Left lobe of liver (tissue), 2 donors: ENCODE measurements at regions not wholly inside any gene's neighbourhood (a gene's known extent, or its start where the extent isn't known, plus 50 kb on each side); places are given as distances from the start of the nearest gene placed in this dataset.

Experiments
- ATAC-seq: fragments of 200-7000 bp; cut with Tn5 transposase; one replicate; pipeline ENCODE4 v1.9.1; 2020; ENCODE audit warnings: mild to moderate bottlenecking, moderate library complexity
- DNase-seq: peaks from one replicate; pipeline ENCODE4 v3.0.0-alpha.2; 2020; ENCODE audit warnings: low spot score
- donor health status: DM: no; HTN: no; CAD: no; lungs with moderate emphysema.
- donor health status: DM: no; HTN: yes; CAD: no.

GRCh38 chr11:116488836-116489389 is 283.9 kb downstream of the BUD13 start:
- no peak for ATAC-seq
- DNase-seq, result no peak

GRCh38 chr11:116485425-116485824 is 287.4 kb downstream of the BUD13 start:
- DNase-seq (no peak), ATAC-seq (peak; percentile 66)

GRCh38 chr11:116482716-116483115 is 290.1 kb downstream of the BUD13 start:
- DNase-seq, result no peak

GRCh38 chr11:116481126-116481675 is 291.6 kb downstream of the BUD13 start:
- ATAC-seq (no peak), DNase-seq (no peak)

More at GRCh38 chr11:116482716-116483115, 290.1 kb downstream of the BUD13 start:
- no peak for ATAC-seq

- no peak for DNase-seq
- ATAC-seq, result no peak
Observed at GRCh38 chr11:116478669-116479668, 293.8 kb downstream of the BUD13 start.

GRCh38 chr11:116478205-116478604 is 294.6 kb downstream of the BUD13 start:
- no peak for DNase-seq
- ATAC-seq, result no peak

- DNase-seq (no peak), ATAC-seq (no peak)
Observed at GRCh38 chr11:116473790-116474346, 298.9 kb downstream of the BUD13 start.

- DNase-seq, result no peak
- no peak for ATAC-seq
Observed at GRCh38 chr11:116473206-116473769, 299.5 kb downstream of the BUD13 start.

GRCh38 chr11:116472651-116473050 is 300.1 kb downstream of the BUD13 start:
- no peak for ATAC-seq
- DNase-seq, result no peak

GRCh38 chr11:116471608-116472256 is 301.1 kb downstream of the BUD13 start:
- no peak for DNase-seq

GRCh38 chr11:116468699-116469098 is 304.1 kb downstream of the BUD13 start:
- ATAC-seq (no peak), DNase-seq (no peak)

More at GRCh38 chr11:116471608-116472256, 301.1 kb downstream of the BUD13 start:
- no peak for ATAC-seq

GRCh38 chr11:116467823-116468222 is 305.0 kb downstream of the BUD13 start:
- ATAC-seq (no peak), DNase-seq (no peak)

GRCh38 chr11:116466801-116467200 is 306.0 kb downstream of the BUD13 start:
- DNase-seq (no peak), ATAC-seq (no peak)

- ATAC-seq, result no peak
- DNase-seq, result no peak
Observed at GRCh38 chr11:116466191-116466590, 306.6 kb downstream of the BUD13 start.

- ATAC-seq (no peak), DNase-seq (no peak)
Observed at GRCh38 chr11:116465056-116465455, 307.7 kb downstream of the BUD13 start.

- ATAC-seq (no peak), DNase-seq (no peak)
Observed at GRCh38 chr11:116461789-116462188, 311.0 kb downstream of the BUD13 start.

- DNase-seq, result no peak
Observed at GRCh38 chr11:116460156-116460920, 312.4 kb downstream of the BUD13 start.

GRCh38 chr11:116459185-116460045 is 313.4 kb downstream of the BUD13 start:
- ATAC-seq (no peak), DNase-seq (no peak)

More at GRCh38 chr11:116460156-116460920, 312.4 kb downstream of the BUD13 start:
- no peak for ATAC-seq

GRCh38 chr11:116458546-116458945 is 314.2 kb downstream of the BUD13 start:
- no peak for ATAC-seq
- DNase-seq, result no peak
